ENCODE measurements at regions not wholly inside any gene's neighbourhood (a gene's known extent, or its start where the extent isn't known, plus 50 kb on each side); places are given as distances from the start of the nearest gene placed in this dataset.

DNA sequence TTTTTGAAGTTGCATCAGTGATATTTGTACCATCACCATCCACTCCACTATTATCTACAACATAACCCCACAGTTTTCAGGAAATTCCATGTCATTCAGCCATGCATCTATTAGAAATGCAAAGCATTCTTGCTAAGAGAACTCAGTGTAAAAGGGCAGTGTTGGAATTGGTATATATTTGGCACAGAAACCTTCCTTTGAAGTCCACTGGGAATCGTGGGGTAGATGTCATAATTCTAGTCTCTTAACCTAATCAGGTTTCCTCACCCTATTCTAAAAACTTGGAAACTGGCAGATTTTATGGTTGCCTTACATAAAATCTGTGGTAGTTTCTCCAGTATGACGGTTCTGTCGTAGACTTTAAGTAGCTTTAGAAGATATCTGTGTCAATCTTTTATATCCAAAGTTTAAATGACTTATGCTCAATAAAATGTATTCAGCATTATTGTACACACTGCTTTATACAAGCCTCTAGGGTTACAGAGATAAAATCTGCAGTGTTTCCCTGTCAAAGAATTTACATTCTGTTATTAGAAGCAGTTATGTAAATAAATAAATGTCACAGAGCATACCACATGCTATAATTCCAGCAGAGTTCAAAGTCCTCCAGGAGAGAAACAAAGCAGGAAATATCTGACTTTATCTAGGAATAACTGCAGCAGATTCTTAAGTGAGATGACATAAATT, 704.4 kb upstream of the CELF2 start:
- Histone ChIP-seq H3K4me1 (ENCODE audit: control insufficient read depth, insufficient read depth, low read length, poor library complexity, severe bottlenecking) (no peaks in the 10 kb centered on the region), H3K27me3 (ENCODE audit: control insufficient read depth, insufficient read depth, low read length) (no peaks in the 10 kb centered on the region), H3K4me3 (ENCODE audit: low read depth, low read length) (no peak overlapping the region), H3K9me3 (ENCODE audit: control insufficient read depth in 2 of 2, low read length in 2 of 2) (no peaks in the 10 kb centered on the region), H3K27ac (ENCODE audit: insufficient read depth, low read length, poor library complexity, severe bottlenecking) (no peak overlapping the region), H3K36me3 (ENCODE audit: control insufficient read depth, insufficient read depth, low read length) (no peaks in the 10 kb centered on the region)
- Mint-ChIP-seq H3K4me3 (no peak overlapping the region), H3K9me3 (peaks cover 0 to 8% (median 0%) of the 10 kb centered on the region in 7 donors), H3K27me3 (no peaks in the 10 kb centered on the region), H3K27ac (no peak overlapping the region), H3K36me3 (no peaks in the 10 kb centered on the region), H3K4me1 (no peaks in the 10 kb centered on the region)
- ATAC-seq (ENCODE audit: low read depth in 2 of 2) (no peak), DNase-seq (no peak)

GRCh38 chr10:10314626-10315025, 703.0 kb upstream of the CELF2 start:
- Histone ChIP-seq H3K27ac (ENCODE audit: insufficient read depth, low read length, poor library complexity, severe bottlenecking) (no peak overlapping the region), H3K9me3 (ENCODE audit: control insufficient read depth in 2 of 2, low read length in 2 of 2) (no peaks in the 10 kb centered on the region), H3K36me3 (ENCODE audit: control insufficient read depth, insufficient read depth, low read length) (no peaks in the 10 kb centered on the region), H3K4me3 (ENCODE audit: low read depth, low read length) (no peak overlapping the region), H3K4me1 (ENCODE audit: control insufficient read depth, insufficient read depth, low read length, poor library complexity, severe bottlenecking) (no peaks in the 10 kb centered on the region), H3K27me3 (ENCODE audit: control insufficient read depth, insufficient read depth, low read length) (no peaks in the 10 kb centered on the region)
- DNase-seq (no peak), ATAC-seq (ENCODE audit: low read depth in 2 of 2) (no peak)
- Mint-ChIP-seq H3K27ac (no peak overlapping the region), H3K4me3 (no peak overlapping the region), H3K36me3 (no peaks in the 10 kb centered on the region), H3K27me3 (no peaks in the 10 kb centered on the region), H3K9me3 (peaks cover 0 to 7% (median 0%) of the 10 kb centered on the region in 7 donors), H3K4me1 (no peaks in the 10 kb centered on the region)

GRCh38 chr10:10315989-10316388, 701.7 kb upstream of the CELF2 start:
- Histone ChIP-seq H3K9me3 (ENCODE audit: control insufficient read depth in 2 of 2, low read length in 2 of 2) (no peaks in the 10 kb centered on the region), H3K27ac (ENCODE audit: insufficient read depth, low read length, poor library complexity, severe bottlenecking) (no peak overlapping the region), H3K4me3 (ENCODE audit: low read depth, low read length) (no peak overlapping the region), H3K36me3 (ENCODE audit: control insufficient read depth, insufficient read depth, low read length) (no peaks in the 10 kb centered on the region), H3K27me3 (ENCODE audit: control insufficient read depth, insufficient read depth, low read length) (no peaks in the 10 kb centered on the region), H3K4me1 (ENCODE audit: control insufficient read depth, insufficient read depth, low read length, poor library complexity, severe bottlenecking) (no peaks in the 10 kb centered on the region)
- no peaks in the 10 kb centered on the region for H3K27me3 Mint-ChIP-seq
- no peak overlapping the region for H3K27ac Mint-ChIP-seq
- H3K36me3 Mint-ChIP-seq = no peaks in the 10 kb centered on the region
- H3K4me1 Mint-ChIP-seq = no peaks in the 10 kb centered on the region
- DNase-seq = no peak
- peaks cover 0 to 5% (median 0%) of the 10 kb centered on the region in 7 donors for H3K9me3 Mint-ChIP-seq
- no peak for ATAC-seq (ENCODE audit: low read depth in 2 of 2)
- no peak overlapping the region for H3K4me3 Mint-ChIP-seq

DNA sequence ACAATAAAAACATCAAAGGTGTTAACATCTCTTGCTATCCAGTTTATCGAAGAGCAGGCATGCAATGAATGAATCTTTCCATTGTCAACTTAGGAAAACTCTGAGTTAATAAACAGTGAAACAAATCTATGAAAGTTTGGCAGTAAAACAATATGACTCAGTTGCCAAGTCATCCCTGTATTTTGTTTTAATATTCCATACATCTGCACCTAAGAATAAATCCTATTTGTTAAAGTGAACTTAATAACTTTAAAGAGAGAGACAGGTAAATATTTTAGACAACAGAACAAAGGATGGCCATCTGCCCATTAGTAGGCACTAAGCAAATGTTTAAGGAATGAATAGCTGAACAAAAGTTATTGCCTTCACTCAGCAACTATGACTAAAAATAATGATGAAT, 700.5 kb upstream of the CELF2 start:
- H3K27ac Mint-ChIP-seq = no peak overlapping the region
- Histone ChIP-seq H3K36me3 (ENCODE audit: control insufficient read depth, insufficient read depth, low read length) (no peaks in the 10 kb centered on the region), H3K4me1 (ENCODE audit: control insufficient read depth, insufficient read depth, low read length, poor library complexity, severe bottlenecking) (no peaks in the 10 kb centered on the region), H3K27me3 (ENCODE audit: control insufficient read depth, insufficient read depth, low read length) (no peaks in the 10 kb centered on the region), H3K9me3 (ENCODE audit: control insufficient read depth in 2 of 2, low read length in 2 of 2) (no peaks in the 10 kb centered on the region), H3K27ac (ENCODE audit: insufficient read depth, low read length, poor library complexity, severe bottlenecking) (no peak overlapping the region), H3K4me3 (ENCODE audit: low read depth, low read length) (no peak overlapping the region)
- H3K27me3 Mint-ChIP-seq = peaks cover 4% of the 10 kb centered on the region
- H3K9me3 Mint-ChIP-seq = peaks cover 0 to 7% (median 0%) of the 10 kb centered on the region in 7 donors
- ATAC-seq (ENCODE audit: low read depth in 2 of 2) (no peak), DNase-seq (no peak)
- no peaks in the 10 kb centered on the region for H3K4me1 Mint-ChIP-seq
- H3K36me3 Mint-ChIP-seq = no peaks in the 10 kb centered on the region
- H3K4me3 Mint-ChIP-seq = no peak overlapping the region

GRCh38 chr10:10318856-10319255, 698.8 kb upstream of the CELF2 start:
- no peak overlapping the region for H3K27ac Mint-ChIP-seq
- H3K4me3 Mint-ChIP-seq = no peak overlapping the region
- H3K36me3 Mint-ChIP-seq = no peaks in the 10 kb centered on the region
- H3K9me3 Mint-ChIP-seq = peaks cover 0 to 7% (median 3%) of the 10 kb centered on the region in 7 donors
- Histone ChIP-seq H3K36me3 (ENCODE audit: control insufficient read depth, insufficient read depth, low read length) (no peaks in the 10 kb centered on the region), H3K27me3 (ENCODE audit: control insufficient read depth, insufficient read depth, low read length) (no peaks in the 10 kb centered on the region), H3K27ac (ENCODE audit: insufficient read depth, low read length, poor library complexity, severe bottlenecking) (no peak overlapping the region), H3K4me1 (ENCODE audit: control insufficient read depth, insufficient read depth, low read length, poor library complexity, severe bottlenecking) (no peaks in the 10 kb centered on the region), H3K9me3 (ENCODE audit: control insufficient read depth in 2 of 2, low read length in 2 of 2) (no peaks in the 10 kb centered on the region), H3K4me3 (ENCODE audit: low read depth, low read length) (no peak overlapping the region)
- DNase-seq = no peak
- no peak for ATAC-seq (ENCODE audit: low read depth in 2 of 2)
- no peaks in the 10 kb centered on the region for H3K4me1 Mint-ChIP-seq
- peaks cover 4% of the 10 kb centered on the region for H3K27me3 Mint-ChIP-seq

DNA sequence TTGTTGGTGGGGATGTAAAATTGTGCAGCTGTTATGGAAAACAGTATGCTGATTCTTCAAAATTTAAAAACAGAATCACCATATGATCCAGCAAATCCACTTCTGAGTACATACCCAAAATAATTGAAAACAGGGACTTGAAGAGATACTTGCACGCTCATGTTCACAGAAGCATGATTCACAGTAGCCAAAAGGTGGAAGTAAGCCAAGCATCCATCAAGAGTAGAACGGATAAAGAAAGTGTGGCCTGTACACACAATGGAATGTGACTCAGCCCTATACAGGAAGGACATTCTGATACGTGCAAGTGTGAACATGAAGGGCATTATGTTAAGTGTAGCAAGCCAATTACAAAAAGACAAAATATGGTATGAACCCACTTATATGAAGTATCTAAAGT, 696.7 kb upstream of the CELF2 start:
- DNase-seq = no peak
- no peak for ATAC-seq (ENCODE audit: low read depth in 2 of 2)
- no peak overlapping the region for H3K4me3 ChIP-seq (ENCODE audit: low read depth, low read length)
- H3K9me3 ChIP-seq (ENCODE audit: control insufficient read depth in 2 of 2, low read length in 2 of 2) = no peaks in the 10 kb centered on the region
- Mint-ChIP-seq H3K27ac (no peak overlapping the region), H3K36me3 (no peaks in the 10 kb centered on the region), H3K27me3 (peaks cover 4% of the 10 kb centered on the region), H3K4me1 (no peaks in the 10 kb centered on the region), H3K9me3 (peaks cover 0 to 7% (median 4%) of the 10 kb centered on the region in 7 donors), H3K4me3 (no peak overlapping the region)
- H3K4me1 ChIP-seq (ENCODE audit: control insufficient read depth, insufficient read depth, low read length, poor library complexity, severe bottlenecking) = no peaks in the 10 kb centered on the region
- no peaks in the 10 kb centered on the region for H3K27me3 ChIP-seq (ENCODE audit: control insufficient read depth, insufficient read depth, low read length)
- H3K27ac ChIP-seq (ENCODE audit: insufficient read depth, low read length, poor library complexity, severe bottlenecking) = no peak overlapping the region
- H3K36me3 ChIP-seq (ENCODE audit: control insufficient read depth, insufficient read depth, low read length) = no peaks in the 10 kb centered on the region

DNA sequence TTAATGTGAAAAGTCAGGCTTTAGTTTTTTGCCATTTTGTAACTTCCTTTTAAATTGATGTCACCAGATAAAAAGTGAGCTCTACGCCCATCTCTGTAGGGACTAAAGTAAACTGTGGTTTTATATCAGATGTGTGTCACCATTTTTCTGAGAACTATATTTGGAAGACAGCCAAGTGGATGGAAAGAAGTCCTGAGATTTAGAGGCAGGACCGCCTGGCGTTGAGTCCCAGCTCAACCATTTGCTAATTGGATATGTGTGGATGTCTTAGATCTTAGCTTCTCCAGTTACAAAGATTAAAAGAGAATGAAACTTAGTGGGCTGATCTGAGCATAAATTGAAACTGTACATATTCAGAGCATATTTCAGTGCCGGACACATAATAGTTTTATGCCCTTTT, 691.6 kb upstream of the CELF2 start:
- Mint-ChIP-seq H3K27me3 (peaks cover 4% of the 10 kb centered on the region), H3K4me1 (no peaks in the 10 kb centered on the region), H3K27ac (no peak overlapping the region), H3K4me3 (no peak overlapping the region), H3K36me3 (no peaks in the 10 kb centered on the region), H3K9me3 (peaks cover 0 to 5% (median 0%) of the 10 kb centered on the region in 7 donors)
- no peaks in the 10 kb centered on the region for H3K4me1 ChIP-seq (ENCODE audit: control insufficient read depth, insufficient read depth, low read length, poor library complexity, severe bottlenecking)
- no peak overlapping the region for H3K4me3 ChIP-seq (ENCODE audit: low read depth, low read length)
- no peaks in the 10 kb centered on the region for H3K36me3 ChIP-seq (ENCODE audit: control insufficient read depth, insufficient read depth, low read length)
- H3K9me3 ChIP-seq (ENCODE audit: control insufficient read depth in 2 of 2, low read length in 2 of 2) = no peaks in the 10 kb centered on the region
- ATAC-seq (ENCODE audit: low read depth in 2 of 2) (no peak), DNase-seq (no peak)
- no peak overlapping the region for H3K27ac ChIP-seq (ENCODE audit: insufficient read depth, low read length, poor library complexity, severe bottlenecking)
- no peaks in the 10 kb centered on the region for H3K27me3 ChIP-seq (ENCODE audit: control insufficient read depth, insufficient read depth, low read length)

GRCh38 chr10:10327934-10328333, 689.7 kb upstream of the CELF2 start:
- H3K9me3 Mint-ChIP-seq = peaks cover 0 to 4% (median 0%) of the 10 kb centered on the region in 7 donors
- ATAC-seq (ENCODE audit: low read depth in 2 of 2) = no peak
- H3K4me3 Mint-ChIP-seq = no peak overlapping the region
- no peaks in the 10 kb centered on the region for H3K27me3 Mint-ChIP-seq
- no peaks in the 10 kb centered on the region for H3K9me3 ChIP-seq (ENCODE audit: control insufficient read depth in 2 of 2, low read length in 2 of 2)
- no peaks in the 10 kb centered on the region for H3K4me1 Mint-ChIP-seq
- no peaks in the 10 kb centered on the region for H3K36me3 Mint-ChIP-seq
- DNase-seq = no peak
- no peak overlapping the region for H3K27ac ChIP-seq (ENCODE audit: insufficient read depth, low read length, poor library complexity, severe bottlenecking)
- no peak overlapping the region for H3K4me3 ChIP-seq (ENCODE audit: low read depth, low read length)
- H3K4me1 ChIP-seq (ENCODE audit: control insufficient read depth, insufficient read depth, low read length, poor library complexity, severe bottlenecking) = no peaks in the 10 kb centered on the region
- H3K27ac Mint-ChIP-seq = no peak overlapping the region
- H3K36me3 ChIP-seq (ENCODE audit: control insufficient read depth, insufficient read depth, low read length) = no peaks in the 10 kb centered on the region
- no peaks in the 10 kb centered on the region for H3K27me3 ChIP-seq (ENCODE audit: control insufficient read depth, insufficient read depth, low read length)
